PC-3 (cell line): ENCODE measurements at regions not wholly inside any gene's neighbourhood (a gene's known extent, or its start where the extent isn't known, plus 50 kb on each side); places are given as distances from the start of the nearest gene placed in this dataset.

ENCODE experiments used
- ATAC-seq: fragments of 200-7000 bp; cut with Tn5 transposase; 2 replicates; pipeline ENCODE4 v1.9.1; 2020; ENCODE audit warnings: mild to moderate bottlenecking, moderate library complexity
- BruUV-seq: library from RNA; stranded (reverse); fragments of 400-500 nt; replicated peaks from 2 replicates; lab custom pipeline; 2021; lab: Mats Ljungman, UMichigan
- CTCF ChIA-PET: fragments of 300-600 bp; sonication (Branson Sonifier 250); formaldehyde crosslinking; loops from one replicate; lab custom pipeline; 2022; ENCODE audit warnings: antibody characterized with exemption; lab: Charles Lee
- POLR2A ChIA-PET: fragments of 300-600 bp; sonication (Branson Sonifier 250); formaldehyde crosslinking; loops from one replicate; lab custom pipeline; 2022; ENCODE audit warnings: antibody characterized with exemption; ENCODE audit not compliant: unreplicated experiment; lab: Charles Lee
- DNase-seq: peaks from one replicate; pipeline ENCODE4 v3.0.0-alpha.2; 2015
- H2AFZ ChIP-seq: fragments of 300-600 bp; sonication (generic); 2 replicates; pipeline ENCODE4 v1.6.0; 2016; ENCODE audit warnings: antibody characterized with exemption, low read length
- H3F3A ChIP-seq: fragments of 300-600 bp; sonication (generic); one replicate; pipeline ENCODE4 v1.6.0; 2017; ENCODE audit warnings: antibody characterized with exemption, low read length, control low read depth, mild to moderate bottlenecking; ENCODE audit not compliant: unreplicated experiment
- H3K27ac ChIP-seq: fragments of 300-600 bp; sonication (generic); 2 replicates; pipeline ENCODE4 v1.5.1; 2016; ENCODE audit warnings: mild to moderate bottlenecking, low read length
- H3K27me3 ChIP-seq: fragments of 300-600 bp; sonication (generic); 2 replicates; pipeline ENCODE4 v1.6.1; 2016; ENCODE audit warnings: low read length, mixed read lengths
- H3K36me3 ChIP-seq: fragments of 300-600 bp; sonication (generic); 2 replicates; pipeline ENCODE4 v1.6.1; 2016; ENCODE audit warnings: low read depth, mixed run types, low read length, mixed read lengths
- H3K4me1 ChIP-seq: fragments of 300-600 bp; sonication (generic); 2 replicates; pipeline ENCODE4 v1.5.1; 2016; ENCODE audit warnings: low read length; ENCODE audit not compliant: insufficient read depth
- H3K4me2 ChIP-seq: fragments of 300-600 bp; sonication (generic); 2 replicates; pipeline ENCODE4 v1.6.0; 2016; ENCODE audit warnings: low read length
- H3K4me3 ChIP-seq: fragments of 300-600 bp; sonication (generic); 2 replicates; pipeline ENCODE4 v1.5.1; 2016; ENCODE audit warnings: mild to moderate bottlenecking, low read length, mixed read lengths
- H3K79me2 ChIP-seq: fragments of 300-600 bp; sonication (generic); 2 replicates; pipeline ENCODE4 v1.6.1; 2017; ENCODE audit warnings: low read length, mixed read lengths
- H3K9ac ChIP-seq: fragments of 300-600 bp; sonication (generic); 2 replicates; pipeline ENCODE4 v1.6.0; 2016; ENCODE audit warnings: mild to moderate bottlenecking, low read length
- H3K9me2 ChIP-seq: fragments of 300-600 bp; sonication (generic); replicated peaks from 2 replicates; pipeline ENCODE4 v1.6.1; 2016; ENCODE audit warnings: mixed run types, low read length, mixed read lengths
- H3K9me3 ChIP-seq: fragments of 300-600 bp; sonication (generic); 2 replicates; pipeline ENCODE4 v1.6.1; 2016; ENCODE audit warnings: low read length, mixed read lengths
- H4K20me1 ChIP-seq: fragments of 300-600 bp; sonication (generic); 2 replicates; pipeline ENCODE4 v1.6.1; 2016; ENCODE audit warnings: low read length, mixed read lengths
- CTCF ChIP-seq: fragments of 300-600 bp; sonication (generic); conservative IDR thresholded peaks from 2 replicates; pipeline ENCODE4 v1.5.1; 2017; ENCODE audit warnings: antibody characterized with exemption, low read depth, mild to moderate bottlenecking, low read length
- EZH2 ChIP-seq: fragments of 300-600 bp; sonication (generic); IDR thresholded peaks from one replicate; pipeline ENCODE4 v1.6.1; 2017; ENCODE audit warnings: antibody characterized with exemption, mild to moderate bottlenecking, low read length; ENCODE audit not compliant: unreplicated experiment
- EZH2phosphoT487 ChIP-seq: fragments of 300-600 bp; sonication (generic); IDR thresholded peaks from 2 replicates; pipeline ENCODE4 v1.6.1; 2018; ENCODE audit warnings: mild to moderate bottlenecking, antibody characterized with exemption, low read length, borderline replicate concordance
- intact Hi-C: fragments of 100-400 bp; cut with micrococcal nuclease; formaldehyde crosslinking; loops from 2 replicates; pipeline ENCODE4 v1.9.0; 2023

- no peaks in the 10 kb centered on the region for H3K9me3 ChIP-seq
- no peak overlapping the region for H3K4me3 ChIP-seq
- no peaks in the 10 kb centered on the region for H3K79me2 ChIP-seq
- H3K27me3 ChIP-seq: no peaks in the 10 kb centered on the region
- H3K9me2 ChIP-seq: no peaks in the 10 kb centered on the region
- DNase-seq: no peak
- no peaks in the 10 kb centered on the region for H3K36me3 ChIP-seq
- BruUV-seq: no TSS peak
- ChIA-PET CTCF (no interaction called here), POLR2A (no interaction called here)
- peaks cover 29% of the 10 kb centered on the region for H3K4me1 ChIP-seq
- ATAC-seq: no peak
- H3K4me2 ChIP-seq: no peak overlapping the region
- no peak for TF ChIP-seq EZH2
- TF ChIP-seq CTCF: no peak
- no peak for TF ChIP-seq EZH2phosphoT487
- H3K9ac ChIP-seq: no peak overlapping the region
- no peaks in the 10 kb centered on the region for H3F3A ChIP-seq
- no peak overlapping the region for H3K27ac ChIP-seq
- intact Hi-C loops: no loop called here
- H2AFZ ChIP-seq: no peak overlapping the region
- H4K20me1 ChIP-seq: no peaks in the 10 kb centered on the region
These were observed 288.6 kb downstream of the SPRY2 start for GRCh38 chr13:80052286-80052685.

GRCh38 chr13:80050252-80050651, 290.7 kb downstream of the SPRY2 start:
- Histone ChIP-seq H3F3A (no peaks in the 10 kb centered on the region), H4K20me1 (no peaks in the 10 kb centered on the region), H3K36me3 (no peaks in the 10 kb centered on the region), H3K9ac (no peak overlapping the region), H3K4me1 (peaks cover 32% of the 10 kb centered on the region), H3K9me2 (no peaks in the 10 kb centered on the region), H3K27me3 (no peaks in the 10 kb centered on the region), H3K27ac (no peak overlapping the region), H3K4me2 (no peak overlapping the region), H3K4me3 (no peak overlapping the region), H3K79me2 (no peaks in the 10 kb centered on the region), H3K9me3 (no peaks in the 10 kb centered on the region), H2AFZ (no peak overlapping the region)
- TF ChIP-seq EZH2phosphoT487 (no peak), CTCF (no peak), EZH2 (no peak)
- no TSS peak for BruUV-seq
- CTCF ChIA-PET: no interaction called here
- no peak for ATAC-seq
- no peak for DNase-seq
- intact Hi-C loops: no loop called here
- POLR2A ChIA-PET: interaction anchor here (0.6 kb wide), 1 partner anchor 279 kb away, joined by 6 read pairs; no protein-coding TSS in a partner anchor

GRCh38 chr13:80048802-80049201, 292.1 kb downstream of the SPRY2 start:
- Histone ChIP-seq H3K36me3 (no peaks in the 10 kb centered on the region), H3K4me2 (peak overlapping the region; percentile 53), H2AFZ (no peak overlapping the region), H3K79me2 (no peaks in the 10 kb centered on the region), H3K9ac (no peak overlapping the region), H3K4me3 (no peak overlapping the region), H3K9me3 (no peaks in the 10 kb centered on the region), H3K4me1 (peaks cover 32% of the 10 kb centered on the region), H3K27me3 (no peaks in the 10 kb centered on the region), H3F3A (no peaks in the 10 kb centered on the region), H4K20me1 (no peaks in the 10 kb centered on the region), H3K9me2 (no peaks in the 10 kb centered on the region), H3K27ac (peak overlapping the region; percentile 64)
- no TSS peak for BruUV-seq
- DNase-seq (peak; percentile 91), ATAC-seq (peak; percentile 99)
- intact Hi-C loops: loop anchor here (2.0 kb wide), 1 partner anchor 36 kb away; no protein-coding TSS in a partner anchor
- ChIA-PET POLR2A (interaction anchor here (0.5 to 0.8 kb wide), 4 partner anchors 173 to 293 kb away, joined by 3 to 11 read pairs (median 4); partner anchors contain the start of gene SPRY2), CTCF (interaction anchor here (0.7 kb wide), 1 partner anchor 274 kb away, joined by 7 read pairs; no protein-coding TSS in a partner anchor)
- TF ChIP-seq EZH2phosphoT487: no peak
- no peak for TF ChIP-seq CTCF
- no peak for TF ChIP-seq EZH2
